ENCODE measurements at regions not wholly inside any gene's neighbourhood (a gene's known extent, or its start where the extent isn't known, plus 50 kb on each side); places are given as distances from the start of the nearest gene placed in this dataset.

GRCh38 chr6:115221198-115221597 lies 839.5 kb downstream of the FRK start:
- H3K27ac ChIP-seq (ENCODE audit: low read depth): no peak overlapping the region
- ATAC-seq (peak; percentile 74), DNase-seq (ENCODE audit: low spot score) (peak; percentile 64)
- H4K20me1 ChIP-seq (replicated peaks; ENCODE audit: insufficient read depth): peaks cover 14% of the 10 kb centered on the region; the same call in 1 of the 2 replicates
- no peak overlapping the region for H3K4me3 ChIP-seq
- peaks cover 26% of the 10 kb centered on the region; the same call in 2 of the 3 replicates for H3K36me3 Mint-ChIP-seq (ENCODE audit: low read depth)
- TF ChIP-seq ZNF462 (CRISPR knock-in tag; IDR thresholded peaks at IDR 0.05) (no peak), NANOG (IDR thresholded peaks at IDR 0.05; ENCODE audit: borderline replicate concordance) (peak; percentile 93)
- no peaks in the 10 kb centered on the region for H3K9me2 ChIP-seq (ENCODE audit: insufficient read depth)
- H3K27me3 ChIP-seq (ENCODE audit: insufficient read depth): peaks cover 100% of the 10 kb centered on the region
- H2AFZ ChIP-seq: no peak overlapping the region
- no peaks in the 10 kb centered on the region for H3K79me2 ChIP-seq (replicated peaks; ENCODE audit: insufficient read depth)
- no peak overlapping the region for H3K27ac Mint-ChIP-seq
- no peaks in the 10 kb centered on the region for H3K4me1 ChIP-seq (ENCODE audit: insufficient read depth)
- H3K4me2 ChIP-seq: no peak overlapping the region
- H3K4me3 Mint-ChIP-seq: no peak overlapping the region
- H3K36me3 ChIP-seq (ENCODE audit: insufficient read depth): no peaks in the 10 kb centered on the region
- 0 out of 3 replicates have a peak, but pooled peaks cover 2% of the 10 kb centered on the region for H3K4me1 Mint-ChIP-seq
- H3K27me3 Mint-ChIP-seq (ENCODE audit: insufficient read depth, low read depth, poor library complexity): peaks cover 64% of the 10 kb centered on the region
- peaks cover 51% of the 10 kb centered on the region for H3K9me3 Mint-ChIP-seq
- H3F3A ChIP-seq (replicated peaks; ENCODE audit: low read depth): no peaks in the 10 kb centered on the region

- Histone ChIP-seq H3K36me3 (ENCODE audit: insufficient read depth) (no peaks in the 10 kb centered on the region), H3F3A (replicated peaks; ENCODE audit: low read depth) (no peaks in the 10 kb centered on the region), H3K9me2 (ENCODE audit: insufficient read depth) (no peaks in the 10 kb centered on the region), H3K27me3 (ENCODE audit: insufficient read depth) (peaks cover 100% of the 10 kb centered on the region), H3K27ac (ENCODE audit: low read depth) (no peak overlapping the region), H2AFZ (no peak overlapping the region), H3K4me3 (no peak overlapping the region), H4K20me1 (replicated peaks; ENCODE audit: insufficient read depth) (peaks cover 14% of the 10 kb centered on the region; the same call in 1 of the 2 replicates), H3K79me2 (replicated peaks; ENCODE audit: insufficient read depth) (no peaks in the 10 kb centered on the region), H3K4me1 (ENCODE audit: insufficient read depth) (no peaks in the 10 kb centered on the region), H3K4me2 (no peak overlapping the region)
- peaks cover 46% of the 10 kb centered on the region for H3K9me3 Mint-ChIP-seq
- 0 out of 3 replicates have a peak, but pooled peaks cover 2% of the 10 kb centered on the region for H3K4me1 Mint-ChIP-seq
- H3K27ac Mint-ChIP-seq: no peak overlapping the region
- H3K36me3 Mint-ChIP-seq (ENCODE audit: low read depth): peaks cover 26% of the 10 kb centered on the region; the same call in 2 of the 3 replicates
- no peak; the same call in 2 of the 3 replicates for ATAC-seq
- H3K27me3 Mint-ChIP-seq (ENCODE audit: insufficient read depth, low read depth, poor library complexity): peaks cover 67% of the 10 kb centered on the region
- no peak overlapping the region for H3K4me3 Mint-ChIP-seq
- DNase-seq (ENCODE audit: low spot score): no peak
- no peak for TF ChIP-seq POLR2AphosphoS5 (IDR thresholded peaks at IDR 0.05; ENCODE audit: low read depth)
- no peak for TF ChIP-seq JUNB (IDR thresholded peaks at IDR 0.05; ENCODE audit: unreplicated experiment)
- TF ChIP-seq NANOG (IDR thresholded peaks at IDR 0.05; ENCODE audit: borderline replicate concordance): no peak
- TF ChIP-seq ZNF331 (CRISPR knock-in tag; IDR thresholded peaks at IDR 0.05; ENCODE audit: low read depth): no peak
- TF ChIP-seq REST (IDR thresholded peaks at IDR 0.05; ENCODE audit: unreplicated experiment): no peak
- no peak for TF ChIP-seq ZNF114 (CRISPR knock-in tag; IDR thresholded peaks at IDR 0.05)
- TF ChIP-seq EZH2phosphoT487 (IDR thresholded peaks at IDR 0.05; ENCODE audit: unreplicated experiment): no peak
Measured at GRCh38 chr6:115220551-115221159, 840.0 kb downstream of the FRK start.

Measured in GM23338 (cell line).